HCT116 (cell line): ENCODE measurements at regions not wholly inside any gene's neighbourhood (a gene's known extent, or its start where the extent isn't known, plus 50 kb on each side); places are given as distances from the start of the nearest gene placed in this dataset.

ENCODE experiments used
- ATAC-seq: fragments of 200-7000 bp; cut with Tn5 transposase; 2 replicates; pipeline ENCODE4 v1.9.1; 2020; ENCODE audit warnings: mild to moderate bottlenecking, moderate library complexity
- BruUV-seq: library from RNA; stranded (reverse); fragments of 400-500 nt; replicated peaks from 2 replicates; lab custom pipeline; 2021; lab: Mats Ljungman, UMichigan
- CTCF ChIA-PET: fragments of 300-600 bp; sonication (Branson Sonifier 250); formaldehyde crosslinking; loops from one replicate; lab custom pipeline; 2021; ENCODE audit warnings: antibody characterized with exemption; lab: Charles Lee
- POLR2A ChIA-PET: fragments of 300-600, 350-600 bp; sonication (Branson Sonifier 250); formaldehyde crosslinking; loops from one replicate; lab custom pipeline; 2021; ENCODE audit warnings: antibody characterized with exemption; lab: Charles Lee
- RAD21 ChIA-PET, 2 experiments: fragments of 300-600 bp; sonication (Branson Sonifier 250); formaldehyde crosslinking; loops; one replicate each; lab custom pipeline; 2023; ENCODE audit warnings: low total read pairs in 2 of 2; ENCODE audit not compliant: uncharacterized antibody in 2 of 2, unreplicated experiment in 2 of 2, low non-redundant PET in 1 of 2; lab: Charles Lee
- DNase-seq: peaks from one replicate; pipeline ENCODE4 v3.0.0-alpha.2; 2010; ENCODE audit warnings: low read depth, low spot score
- H2AFZ ChIP-seq: fragments of 200-600 bp; shearing (Covaris generic), sonication (generic); 2 replicates; pipeline ENCODE4 v1.6.1; 2017; ENCODE audit warnings: low read depth, mixed run types, mixed read lengths, antibody characterized with exemption, low read length; ENCODE audit not compliant: poor library complexity, severe bottlenecking
- H3K27ac ChIP-seq: 2 replicates; pipeline ENCODE4 v1.5.1; 2012; ENCODE audit warnings: low read depth, low read length
- H3K27me3 ChIP-seq: fragments of 200-600 bp; sonication (generic); 2 replicates; pipeline ENCODE4 v1.6.1; 2016; ENCODE audit warnings: mixed run types, low read length, mixed read lengths; ENCODE audit not compliant: insufficient read depth
- H3K36me3 ChIP-seq, 2 experiments: fragments of 200-500 bp in 1 of 2; fragments of 200-600 bp in 1 of 2; sonication (Bioruptor generic) in 1 of 2; sonication (generic) in 1 of 2; 2 replicates each; pipeline versions ENCODE4 v1.5.1 to v1.6.1; 2014 to 2016; ENCODE audit warnings: low read length in 2 of 2, inconsistent platforms in 1 of 2, mixed read lengths in 1 of 2, mixed run types in 1 of 2; ENCODE audit not compliant: insufficient read depth in 2 of 2, control insufficient read depth in 1 of 2
- H3K4me1 ChIP-seq, 2 experiments: fragments of 200-600 bp in 1 of 2; sonication (generic) in 1 of 2; 2 replicates each; pipeline versions ENCODE4 v1.5.1 to v1.6.1; 2012 to 2017; ENCODE audit warnings: low read length in 2 of 2, inconsistent platforms in 1 of 2, mild to moderate bottlenecking in 1 of 2, mixed read lengths in 1 of 2, mixed run types in 1 of 2, moderate library complexity in 1 of 2; ENCODE audit not compliant: insufficient read depth in 2 of 2, control insufficient read depth in 1 of 2
- H3K4me2 ChIP-seq: fragments of 200-600 bp; sonication (generic); 2 replicates; pipeline ENCODE4 v1.6.1; 2017; ENCODE audit warnings: mixed run types, low read length, mixed read lengths
- H3K4me3 ChIP-seq, 2 experiments: fragments of 200-600 bp in 1 of 2; sonication (generic) in 1 of 2; replicated peaks in 1 of 2; 2 replicates each; pipeline ENCODE4 v1.5.1; 2011 to 2016; ENCODE audit warnings: low read length in 2 of 2, control low read depth in 1 of 2, low read depth in 1 of 2, mild to moderate bottlenecking in 1 of 2, mixed read lengths in 1 of 2, mixed run types in 1 of 2
- H3K79me2 ChIP-seq: fragments of 200-600 bp; sonication (generic); 2 replicates; pipeline ENCODE4 v1.6.1; 2017; ENCODE audit warnings: mild to moderate bottlenecking, mixed run types, low read length, moderate library complexity, mixed read lengths; ENCODE audit not compliant: insufficient read depth
- H3K9ac ChIP-seq: fragments of 200-600 bp; sonication (generic); 2 replicates; pipeline ENCODE4 v1.6.1; 2016; ENCODE audit warnings: low read length, mixed read lengths
- H3K9me2 ChIP-seq: fragments of 200-600 bp; sonication (generic), shearing (Covaris generic); 2 replicates; pipeline ENCODE4 v1.6.1; 2017; ENCODE audit warnings: mixed run types, mild to moderate bottlenecking, moderate library complexity; ENCODE audit not compliant: insufficient read depth
- H3K9me3 ChIP-seq, 2 experiments: fragments of 200-500 bp in 1 of 2; fragments of 200-600 bp in 1 of 2; sonication (Bioruptor generic) in 1 of 2; sonication (generic) in 1 of 2; 2 replicates each; pipeline ENCODE4 v1.6.1; 2014 to 2017; ENCODE audit warnings: low read length in 2 of 2, mixed read lengths in 2 of 2, inconsistent platforms in 1 of 2, low read depth in 1 of 2, mild to moderate bottlenecking in 1 of 2, mixed run types in 1 of 2, moderate library complexity in 1 of 2; ENCODE audit not compliant: control insufficient read depth in 1 of 2, insufficient read depth in 1 of 2
- H4K20me1 ChIP-seq: fragments of 200-600 bp; sonication (generic), shearing (Covaris generic); 2 replicates; pipeline ENCODE4 v1.6.1; 2017; ENCODE audit warnings: mixed run types, mild to moderate bottlenecking, moderate library complexity; ENCODE audit not compliant: insufficient read depth
- EZH2 ChIP-seq: fragments of 200-600 bp; sonication (generic); IDR thresholded peaks from 2 replicates; pipeline ENCODE4 v1.6.1; 2017; ENCODE audit warnings: antibody characterized with exemption, mixed run types
- EZH2phosphoT487 ChIP-seq: fragments of 200-600 bp; IDR thresholded peaks from 2 replicates; pipeline ENCODE4 v1.6.1; 2018; ENCODE audit warnings: antibody characterized with exemption, borderline replicate concordance
- JUND ChIP-seq: IDR thresholded peaks from 2 replicates; pipeline ENCODE4 v1.6.1; 2012
- MAX ChIP-seq: IDR thresholded peaks from 2 replicates; pipeline ENCODE4 v1.6.1; 2012
- POLR2A ChIP-seq: IDR thresholded peaks from 2 replicates; pipeline ENCODE4 v1.7.0; 2011; ENCODE audit warnings: borderline replicate concordance; ENCODE audit not compliant: insufficient read depth, insufficient read length; ENCODE audit errors: extremely low read depth
- POLR2AphosphoS5 ChIP-seq: IDR thresholded peaks from 2 replicates; pipeline ENCODE4 v1.6.1; 2011; ENCODE audit warnings: mild to moderate bottlenecking, low read depth, low read length, moderate library complexity
- RAD21 ChIP-seq: IDR thresholded peaks from 2 replicates; pipeline ENCODE4 v1.6.1; 2012; ENCODE audit warnings: low read depth, mild to moderate bottlenecking
- SIN3A ChIP-seq: IDR thresholded peaks from 2 replicates; pipeline ENCODE4 v1.6.1; 2012; ENCODE audit warnings: low read depth
- SP1 ChIP-seq: IDR thresholded peaks from 2 replicates; pipeline ENCODE4 v1.6.1; 2012; ENCODE audit warnings: low read depth
- YY1 ChIP-seq: IDR thresholded peaks from 2 replicates; pipeline ENCODE4 v1.6.1; 2011; ENCODE audit warnings: low read length, low read depth, moderate library complexity, mild to moderate bottlenecking; ENCODE audit not compliant: insufficient replicate concordance; ENCODE audit errors: extremely low read depth
- ZNF274 ChIP-seq: fragments of 200-500 bp; sonication (Bioruptor generic); IDR thresholded peaks from 2 replicates; pipeline ENCODE4 v1.6.1; 2014; ENCODE audit warnings: mild to moderate bottlenecking, low read depth, low read length, inconsistent platforms
- intact Hi-C: fragments of 100-400 bp; cut with micrococcal nuclease; formaldehyde crosslinking; loops from 2 replicates; pipeline ENCODE4 v1.10.0; 2022
- TF ChIP-seq, protein P1 (sequence below): IDR thresholded peaks from 2 replicates; pipeline ENCODE4 v1.6.1; 2012; ENCODE audit warnings: low read depth

GRCh38 chr10:62585211-62585775 is 211.1 kb downstream of the ZNF365 start:
- H3K27me3 ChIP-seq, result no peaks in the 10 kb centered on the region
- no peaks in the 10 kb centered on the region for H3K36me3 ChIP-seq
- H3K9me3 ChIP-seq, result no peaks in the 10 kb centered on the region
- POLR2A ChIA-PET, result no interaction called here
- H3K9me2 ChIP-seq, result no peaks in the 10 kb centered on the region
- no peaks in the 10 kb centered on the region for H3K79me2 ChIP-seq
- no peak overlapping the region for H3K4me3 ChIP-seq
- CTCF ChIA-PET, result no interaction called here
- H3K9ac ChIP-seq, result no peak overlapping the region
- H3K4me2 ChIP-seq, result no peak overlapping the region
- no peaks in the 10 kb centered on the region for H3K4me1 ChIP-seq
- no peak overlapping the region for H3K27ac ChIP-seq
- H2AFZ ChIP-seq, result no peak overlapping the region
- no peak for ATAC-seq
- H4K20me1 ChIP-seq, result no peaks in the 10 kb centered on the region
- no TSS peak for BruUV-seq
- RAD21 ChIA-PET, result no interaction called here
- no peak for TF ChIP-seq SIN3A
- TF ChIP-seq RAD21, result no peak
- no peak for TF ChIP-seq EZH2
- no peak for TF ChIP-seq YY1
- no peak for TF ChIP-seq JUND
- no peak for TF ChIP-seq POLR2A
- TF ChIP-seq ZNF274, result no peak
- TF ChIP-seq EZH2phosphoT487, result no peak
- no peak for TF ChIP-seq POLR2AphosphoS5
- no peak for TF ChIP-seq SP1
- TF ChIP-seq MAX, result no peak
- TF ChIP-seq, protein P1, sequence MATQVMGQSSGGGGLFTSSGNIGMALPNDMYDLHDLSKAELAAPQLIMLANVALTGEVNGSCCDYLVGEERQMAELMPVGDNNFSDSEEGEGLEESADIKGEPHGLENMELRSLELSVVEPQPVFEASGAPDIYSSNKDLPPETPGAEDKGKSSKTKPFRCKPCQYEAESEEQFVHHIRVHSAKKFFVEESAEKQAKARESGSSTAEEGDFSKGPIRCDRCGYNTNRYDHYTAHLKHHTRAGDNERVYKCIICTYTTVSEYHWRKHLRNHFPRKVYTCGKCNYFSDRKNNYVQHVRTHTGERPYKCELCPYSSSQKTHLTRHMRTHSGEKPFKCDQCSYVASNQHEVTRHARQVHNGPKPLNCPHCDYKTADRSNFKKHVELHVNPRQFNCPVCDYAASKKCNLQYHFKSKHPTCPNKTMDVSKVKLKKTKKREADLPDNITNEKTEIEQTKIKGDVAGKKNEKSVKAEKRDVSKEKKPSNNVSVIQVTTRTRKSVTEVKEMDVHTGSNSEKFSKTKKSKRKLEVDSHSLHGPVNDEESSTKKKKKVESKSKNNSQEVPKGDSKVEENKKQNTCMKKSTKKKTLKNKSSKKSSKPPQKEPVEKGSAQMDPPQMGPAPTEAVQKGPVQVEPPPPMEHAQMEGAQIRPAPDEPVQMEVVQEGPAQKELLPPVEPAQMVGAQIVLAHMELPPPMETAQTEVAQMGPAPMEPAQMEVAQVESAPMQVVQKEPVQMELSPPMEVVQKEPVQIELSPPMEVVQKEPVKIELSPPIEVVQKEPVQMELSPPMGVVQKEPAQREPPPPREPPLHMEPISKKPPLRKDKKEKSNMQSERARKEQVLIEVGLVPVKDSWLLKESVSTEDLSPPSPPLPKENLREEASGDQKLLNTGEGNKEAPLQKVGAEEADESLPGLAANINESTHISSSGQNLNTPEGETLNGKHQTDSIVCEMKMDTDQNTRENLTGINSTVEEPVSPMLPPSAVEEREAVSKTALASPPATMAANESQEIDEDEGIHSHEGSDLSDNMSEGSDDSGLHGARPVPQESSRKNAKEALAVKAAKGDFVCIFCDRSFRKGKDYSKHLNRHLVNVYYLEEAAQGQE, result no peak
- intact Hi-C loops, result no loop called here
- no peak for DNase-seq
